Activated naive CD8-positive, alpha-beta T cell treated with anti-CD3 and anti-CD28 coated beads for 36 hours (primary cell): ENCODE measurements at regions not wholly inside any gene's neighbourhood (a gene's known extent, or its start where the extent isn't known, plus 50 kb on each side); places are given as distances from the start of the nearest gene placed in this dataset.

Experiments
- DNase-seq: peaks from one replicate; pipeline ENCODE4 v3.0.0; 2021
- H3K27ac Mint-ChIP-seq: one replicate; pipeline ENCODE4 v1.8.0; 2022; ENCODE audit warnings: mild to moderate bottlenecking, moderate library complexity, mixed read lengths
- H3K27me3 Mint-ChIP-seq: one replicate; pipeline ENCODE4 v1.8.0; 2022; ENCODE audit warnings: mild to moderate bottlenecking, mixed read lengths
- H3K36me3 Mint-ChIP-seq: one replicate; pipeline ENCODE4 v1.8.0; 2021; ENCODE audit warnings: mild to moderate bottlenecking, mixed read lengths
- H3K4me1 Mint-ChIP-seq: one replicate; pipeline ENCODE4 v1.8.0; 2021; ENCODE audit warnings: mixed read lengths
- H3K4me3 Mint-ChIP-seq: one replicate; pipeline ENCODE4 v1.8.0; 2022; ENCODE audit warnings: mild to moderate bottlenecking, moderate library complexity, mixed read lengths
- H3K9me3 Mint-ChIP-seq: one replicate; pipeline ENCODE4 v1.8.0; 2022; ENCODE audit warnings: mixed read lengths

GRCh38 chr4:136644279-136644678 lies 888.0 kb downstream of the PCDH18 start:
- Mint-ChIP-seq H3K36me3 (no peaks in the 10 kb centered on the region), H3K27me3 (no peaks in the 10 kb centered on the region), H3K27ac (no peak overlapping the region), H3K4me3 (no peak overlapping the region), H3K9me3 (no peaks in the 10 kb centered on the region), H3K4me1 (no peaks in the 10 kb centered on the region)
- DNase-seq, result no peak

DNA sequence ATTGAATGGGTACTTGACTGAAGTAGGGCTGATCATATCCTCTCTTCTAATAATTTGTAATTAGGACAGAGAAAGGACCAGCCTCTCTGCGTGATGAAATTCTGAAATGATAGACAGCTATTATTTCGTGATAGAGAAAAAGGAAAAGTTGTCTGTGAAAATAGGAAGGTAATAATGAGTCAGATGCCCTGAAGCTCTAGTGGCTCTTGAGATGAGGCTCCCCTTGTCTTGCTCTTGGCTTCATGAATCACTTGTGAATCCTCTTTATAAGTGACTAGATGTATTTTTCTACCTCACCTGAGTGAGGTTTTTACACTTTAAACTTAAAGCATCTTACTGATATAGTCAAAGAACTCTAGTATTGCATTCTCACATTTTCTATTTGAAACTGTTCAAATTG lies 888.9 kb downstream of the PCDH18 start:
- no peaks in the 10 kb centered on the region for H3K4me1 Mint-ChIP-seq
- no peak overlapping the region for H3K27ac Mint-ChIP-seq
- H3K9me3 Mint-ChIP-seq, result no peaks in the 10 kb centered on the region
- H3K27me3 Mint-ChIP-seq, result no peaks in the 10 kb centered on the region
- H3K4me3 Mint-ChIP-seq, result no peak overlapping the region
- no peak for DNase-seq
- no peaks in the 10 kb centered on the region for H3K36me3 Mint-ChIP-seq

DNA sequence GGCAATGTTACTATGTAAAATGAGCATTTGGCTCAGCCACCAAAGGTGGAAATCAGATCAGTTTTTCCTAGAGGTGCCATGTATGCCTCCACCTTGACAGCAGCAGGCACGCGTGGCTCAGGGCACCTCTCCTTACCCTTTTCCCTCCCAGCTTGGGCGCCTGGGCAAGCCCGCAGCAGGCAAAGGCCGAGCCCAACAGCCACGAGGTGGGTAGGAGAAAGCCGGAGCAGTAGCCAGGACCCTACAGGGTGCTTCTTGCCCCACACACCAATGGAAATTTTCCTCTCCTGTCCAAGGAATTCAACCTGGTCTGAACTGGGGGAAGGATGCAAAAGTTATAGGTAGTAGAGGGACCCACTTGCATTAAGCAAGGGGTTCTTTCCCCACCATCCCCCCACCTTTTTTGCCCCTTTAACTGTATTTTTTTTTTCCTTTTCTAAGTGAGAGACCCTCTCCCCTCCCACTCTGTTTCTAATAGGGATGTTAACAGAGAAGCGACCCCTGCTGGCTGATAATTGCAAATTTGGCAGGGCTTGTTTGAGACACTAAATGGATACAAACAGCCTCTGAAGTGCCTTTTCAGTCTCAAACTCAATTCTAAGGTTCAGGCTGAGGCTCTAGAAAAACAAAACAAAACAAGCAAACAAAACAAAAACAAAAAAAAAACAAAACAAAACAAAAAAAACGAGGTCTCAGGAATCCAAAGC lies 895.1 kb downstream of the PCDH18 start:
- Mint-ChIP-seq H3K36me3 (no peaks in the 10 kb centered on the region), H3K4me3 (no peak overlapping the region), H3K4me1 (no peaks in the 10 kb centered on the region), H3K27ac (no peak overlapping the region), H3K27me3 (no peaks in the 10 kb centered on the region), H3K9me3 (no peaks in the 10 kb centered on the region)
- DNase-seq, result no peak

- Mint-ChIP-seq H3K4me3 (no peak overlapping the region), H3K36me3 (no peaks in the 10 kb centered on the region), H3K9me3 (no peaks in the 10 kb centered on the region), H3K27me3 (no peaks in the 10 kb centered on the region), H3K4me1 (no peaks in the 10 kb centered on the region), H3K27ac (no peak overlapping the region)
- DNase-seq, result no peak
Measured at GRCh38 chr4:136636155-136636554, 896.1 kb downstream of the PCDH18 start.

- Mint-ChIP-seq H3K9me3 (no peaks in the 10 kb centered on the region), H3K4me1 (no peaks in the 10 kb centered on the region), H3K36me3 (no peaks in the 10 kb centered on the region), H3K4me3 (no peak overlapping the region), H3K27ac (no peak overlapping the region), H3K27me3 (no peaks in the 10 kb centered on the region)
- no peak for DNase-seq
Measured at GRCh38 chr4:136634121-136634520, 898.2 kb downstream of the PCDH18 start.

- no peak overlapping the region for H3K27ac Mint-ChIP-seq
- no peaks in the 10 kb centered on the region for H3K4me1 Mint-ChIP-seq
- H3K36me3 Mint-ChIP-seq, result no peaks in the 10 kb centered on the region
- no peak for DNase-seq
- H3K27me3 Mint-ChIP-seq, result no peaks in the 10 kb centered on the region
- H3K4me3 Mint-ChIP-seq, result no peak overlapping the region
- peaks cover 9% of the 10 kb centered on the region for H3K9me3 Mint-ChIP-seq
Measured at GRCh38 chr4:136599890-136600289, 932.4 kb downstream of the PCDH18 start.

DNA sequence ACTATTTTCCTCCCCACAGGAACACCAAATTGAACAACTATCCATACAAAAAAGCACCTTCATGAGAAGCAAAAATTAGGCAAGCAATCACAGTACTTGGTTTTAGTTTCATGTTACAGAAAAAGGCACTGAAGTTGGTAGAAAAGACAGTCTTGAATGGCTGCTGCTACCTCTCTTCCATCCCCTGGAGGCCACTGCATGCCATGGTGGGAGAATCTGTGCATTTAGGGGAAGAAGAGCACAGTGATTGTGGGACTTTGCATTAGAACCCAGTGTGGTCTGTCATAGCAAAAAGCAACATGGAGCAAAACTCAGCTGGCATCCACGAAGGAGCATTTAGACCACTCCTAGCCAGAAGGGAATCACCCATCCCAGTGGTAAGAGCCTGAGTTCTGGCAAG lies 941.9 kb downstream of the PCDH18 start:
- no peak for DNase-seq
- Mint-ChIP-seq H3K27me3 (no peaks in the 10 kb centered on the region), H3K4me1 (no peaks in the 10 kb centered on the region), H3K36me3 (no peaks in the 10 kb centered on the region), H3K4me3 (no peak overlapping the region), H3K9me3 (peaks cover 11% of the 10 kb centered on the region), H3K27ac (no peak overlapping the region)

DNA sequence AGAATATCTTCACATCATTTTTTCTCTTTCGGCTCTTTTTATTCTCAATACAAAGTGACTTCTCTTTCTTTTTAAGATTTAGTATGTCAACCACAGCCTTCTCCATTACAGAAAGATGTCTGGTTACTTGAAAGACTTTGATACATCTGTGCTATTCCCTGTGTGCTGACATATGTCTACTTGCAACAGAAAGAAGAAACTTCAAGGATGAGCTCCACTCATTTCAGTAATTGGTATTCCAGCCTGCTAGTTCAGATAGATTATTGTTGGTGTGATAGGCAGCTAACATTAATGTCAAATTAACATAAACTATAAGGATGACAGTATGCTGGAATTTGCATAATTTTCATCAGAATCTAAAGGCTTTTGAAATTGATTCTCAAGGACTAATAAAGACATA lies 948.7 kb downstream of the PCDH18 start:
- H3K27me3 Mint-ChIP-seq, result no peaks in the 10 kb centered on the region
- H3K36me3 Mint-ChIP-seq, result no peaks in the 10 kb centered on the region
- H3K9me3 Mint-ChIP-seq, result no peaks in the 10 kb centered on the region
- no peak overlapping the region for H3K4me3 Mint-ChIP-seq
- no peaks in the 10 kb centered on the region for H3K4me1 Mint-ChIP-seq
- no peak overlapping the region for H3K27ac Mint-ChIP-seq
- no peak for DNase-seq

GRCh38 chr4:136581119-136581518 lies 951.2 kb downstream of the PCDH18 start:
- Mint-ChIP-seq H3K4me3 (no peak overlapping the region), H3K27me3 (no peaks in the 10 kb centered on the region), H3K4me1 (no peaks in the 10 kb centered on the region), H3K9me3 (peaks cover 1% of the 10 kb centered on the region), H3K27ac (no peak overlapping the region), H3K36me3 (no peaks in the 10 kb centered on the region)
- DNase-seq, result no peak

GRCh38 chr4:136575146-136575545 lies 957.1 kb downstream of the PCDH18 start:
- Mint-ChIP-seq H3K4me3 (no peak overlapping the region), H3K36me3 (no peaks in the 10 kb centered on the region), H3K27ac (no peak overlapping the region), H3K27me3 (no peaks in the 10 kb centered on the region), H3K4me1 (no peaks in the 10 kb centered on the region), H3K9me3 (peaks cover 1% of the 10 kb centered on the region)
- no peak for DNase-seq

DNA sequence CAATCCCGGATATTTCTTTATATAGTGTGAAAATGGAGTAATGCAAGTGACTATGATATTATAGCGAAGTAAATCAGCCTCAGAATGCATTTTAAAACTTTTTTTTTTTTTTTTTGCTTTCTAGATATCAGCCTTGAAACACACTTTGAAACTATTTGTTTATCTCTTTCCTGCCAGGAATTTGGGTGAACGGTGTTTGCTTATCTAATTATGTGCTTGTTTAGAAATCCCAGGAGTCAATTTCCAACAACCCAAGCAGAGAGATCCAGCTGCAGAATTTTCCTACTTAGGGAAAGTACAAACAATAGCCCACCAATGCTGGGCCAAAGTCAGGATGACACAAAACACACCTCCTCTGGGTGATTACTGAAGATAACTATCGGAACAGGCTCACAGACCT lies 958.8 kb downstream of the PCDH18 start:
- no peak for DNase-seq
- Mint-ChIP-seq H3K27me3 (no peaks in the 10 kb centered on the region), H3K9me3 (peaks cover 1% of the 10 kb centered on the region), H3K36me3 (no peaks in the 10 kb centered on the region), H3K4me1 (no peaks in the 10 kb centered on the region), H3K4me3 (no peak overlapping the region), H3K27ac (no peak overlapping the region)

- DNase-seq, result no peak
- Mint-ChIP-seq H3K4me3 (no peak overlapping the region), H3K4me1 (no peaks in the 10 kb centered on the region), H3K9me3 (peaks cover 4% of the 10 kb centered on the region), H3K27me3 (no peaks in the 10 kb centered on the region), H3K36me3 (no peaks in the 10 kb centered on the region), H3K27ac (no peak overlapping the region)
Measured at GRCh38 chr4:136571315-136571714, 961.0 kb downstream of the PCDH18 start.

- Mint-ChIP-seq H3K4me3 (no peak overlapping the region), H3K36me3 (no peaks in the 10 kb centered on the region), H3K27ac (no peak overlapping the region), H3K4me1 (no peaks in the 10 kb centered on the region), H3K9me3 (peaks cover 5% of the 10 kb centered on the region), H3K27me3 (no peaks in the 10 kb centered on the region)
- DNase-seq, result no peak
Measured at GRCh38 chr4:136562834-136563233, 969.5 kb downstream of the PCDH18 start.

GRCh38 chr4:136558940-136559494 lies 973.3 kb downstream of the PCDH18 start:
- DNase-seq, result no peak
- Mint-ChIP-seq H3K4me1 (no peaks in the 10 kb centered on the region), H3K27me3 (no peaks in the 10 kb centered on the region), H3K4me3 (no peak overlapping the region), H3K9me3 (peaks cover 3% of the 10 kb centered on the region), H3K36me3 (no peaks in the 10 kb centered on the region), H3K27ac (no peak overlapping the region)

DNA sequence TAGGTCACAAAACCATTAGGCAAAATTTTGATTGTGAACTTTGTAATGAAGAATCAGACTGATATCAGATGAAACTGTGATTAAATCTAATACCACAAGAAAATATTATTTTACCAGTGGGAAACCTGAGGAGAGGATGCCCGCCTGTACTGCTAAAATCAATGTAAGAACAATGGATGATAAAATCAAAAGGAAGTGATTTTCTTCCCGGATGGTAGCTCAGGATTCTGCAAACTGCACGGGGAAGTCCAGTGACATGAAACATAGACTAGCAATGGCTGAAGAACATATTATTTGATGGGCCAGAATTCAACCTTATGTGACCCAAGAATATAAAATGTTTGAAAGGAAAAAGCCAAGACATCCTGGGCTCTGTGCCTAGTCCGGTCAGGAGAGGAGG lies 974.9 kb downstream of the PCDH18 start:
- H3K4me1 Mint-ChIP-seq, result no peaks in the 10 kb centered on the region
- H3K9me3 Mint-ChIP-seq, result peaks cover 3% of the 10 kb centered on the region
- H3K27me3 Mint-ChIP-seq, result no peaks in the 10 kb centered on the region
- DNase-seq, result no peak
- no peak overlapping the region for H3K27ac Mint-ChIP-seq
- no peaks in the 10 kb centered on the region for H3K36me3 Mint-ChIP-seq
- H3K4me3 Mint-ChIP-seq, result no peak overlapping the region

DNA sequence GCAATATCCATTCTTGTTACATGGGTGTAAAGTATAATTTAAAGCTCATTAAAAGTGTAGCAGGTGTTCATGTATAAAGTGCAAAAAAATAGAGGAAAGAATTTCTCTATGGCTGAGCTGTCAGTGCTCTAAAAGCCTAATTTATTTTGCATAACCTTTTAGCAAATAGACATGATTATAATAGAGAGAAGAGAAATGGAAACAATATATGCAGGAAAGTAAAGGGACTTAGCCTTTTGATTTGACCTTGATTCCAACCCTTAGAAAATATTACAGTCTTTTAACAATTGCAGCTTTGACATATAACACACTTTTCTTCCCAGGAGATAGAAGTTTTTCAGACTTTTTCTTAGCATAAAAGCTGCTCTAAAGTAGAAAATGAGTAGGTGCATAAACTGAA lies 978.3 kb downstream of the PCDH18 start:
- no peaks in the 10 kb centered on the region for H3K36me3 Mint-ChIP-seq
- H3K27me3 Mint-ChIP-seq, result no peaks in the 10 kb centered on the region
- H3K9me3 Mint-ChIP-seq, result peaks cover 1% of the 10 kb centered on the region

More for the DNA sequence above, 978.3 kb downstream of the PCDH18 start:
- Mint-ChIP-seq H3K27ac (no peak overlapping the region), H3K4me1 (no peaks in the 10 kb centered on the region), H3K4me3 (no peak overlapping the region)
- no peak for DNase-seq
